ENCODE measurements at regions not wholly inside any gene's neighbourhood (a gene's known extent, or its start where the extent isn't known, plus 50 kb on each side); places are given as distances from the start of the nearest gene placed in this dataset.

DNA sequence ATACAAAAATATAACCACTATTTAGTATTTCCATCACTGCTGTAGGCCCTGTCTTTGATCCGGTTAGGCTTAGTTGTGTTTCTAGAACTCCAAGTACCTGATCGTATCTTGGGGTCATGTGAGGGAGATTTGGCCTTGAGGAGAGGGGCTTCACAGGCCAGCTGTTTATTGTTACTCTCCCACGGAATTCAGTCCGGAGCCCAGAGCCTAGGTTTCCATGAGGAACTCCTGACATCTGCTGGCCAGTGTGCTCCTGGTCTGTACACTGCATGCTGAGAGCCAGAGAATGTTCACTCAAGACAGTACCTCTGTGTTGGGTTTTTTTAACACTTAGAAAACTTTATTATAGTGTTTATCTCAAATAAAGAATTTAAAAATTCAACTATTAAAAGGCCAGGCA is 341.0 kb upstream of the TMEM132C start:
- H3K4me3 ChIP-seq (ENCODE audit: low read depth, low read length) = no peak overlapping the region
- TF ChIP-seq, protein P1, sequence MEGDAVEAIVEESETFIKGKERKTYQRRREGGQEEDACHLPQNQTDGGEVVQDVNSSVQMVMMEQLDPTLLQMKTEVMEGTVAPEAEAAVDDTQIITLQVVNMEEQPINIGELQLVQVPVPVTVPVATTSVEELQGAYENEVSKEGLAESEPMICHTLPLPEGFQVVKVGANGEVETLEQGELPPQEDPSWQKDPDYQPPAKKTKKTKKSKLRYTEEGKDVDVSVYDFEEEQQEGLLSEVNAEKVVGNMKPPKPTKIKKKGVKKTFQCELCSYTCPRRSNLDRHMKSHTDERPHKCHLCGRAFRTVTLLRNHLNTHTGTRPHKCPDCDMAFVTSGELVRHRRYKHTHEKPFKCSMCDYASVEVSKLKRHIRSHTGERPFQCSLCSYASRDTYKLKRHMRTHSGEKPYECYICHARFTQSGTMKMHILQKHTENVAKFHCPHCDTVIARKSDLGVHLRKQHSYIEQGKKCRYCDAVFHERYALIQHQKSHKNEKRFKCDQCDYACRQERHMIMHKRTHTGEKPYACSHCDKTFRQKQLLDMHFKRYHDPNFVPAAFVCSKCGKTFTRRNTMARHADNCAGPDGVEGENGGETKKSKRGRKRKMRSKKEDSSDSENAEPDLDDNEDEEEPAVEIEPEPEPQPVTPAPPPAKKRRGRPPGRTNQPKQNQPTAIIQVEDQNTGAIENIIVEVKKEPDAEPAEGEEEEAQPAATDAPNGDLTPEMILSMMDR (conservative IDR thresholded peaks at IDR 0.05; ENCODE audit: low read depth, low read length) = no peak
- no peak for DNase-seq (ENCODE audit: low read depth)

DNA sequence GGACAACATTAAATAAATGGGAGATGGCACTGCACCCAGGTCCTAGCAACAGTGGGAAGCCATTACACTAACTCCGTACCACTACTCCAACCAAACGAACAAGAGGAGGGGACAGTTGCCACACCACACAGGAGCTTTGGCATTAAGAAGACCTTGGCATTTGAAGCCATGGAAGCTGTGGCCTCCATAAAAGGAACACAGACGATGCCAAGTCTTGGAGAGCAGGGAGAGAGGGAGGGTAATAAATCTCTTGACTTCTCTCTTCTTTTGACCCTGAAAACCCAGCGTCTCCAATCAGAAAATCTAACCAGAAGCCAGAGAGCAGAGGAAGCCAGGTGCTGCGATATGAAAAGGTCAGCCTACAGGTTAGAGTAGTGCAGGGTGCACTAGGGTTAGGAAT is 338.8 kb upstream of the TMEM132C start:
- TF ChIP-seq, protein P1 (conservative IDR thresholded peaks at IDR 0.05; ENCODE audit: low read depth, low read length) = no peak
- DNase-seq (ENCODE audit: low read depth) = no peak
- H3K4me3 ChIP-seq (ENCODE audit: low read depth, low read length) = no peak overlapping the region

DNA sequence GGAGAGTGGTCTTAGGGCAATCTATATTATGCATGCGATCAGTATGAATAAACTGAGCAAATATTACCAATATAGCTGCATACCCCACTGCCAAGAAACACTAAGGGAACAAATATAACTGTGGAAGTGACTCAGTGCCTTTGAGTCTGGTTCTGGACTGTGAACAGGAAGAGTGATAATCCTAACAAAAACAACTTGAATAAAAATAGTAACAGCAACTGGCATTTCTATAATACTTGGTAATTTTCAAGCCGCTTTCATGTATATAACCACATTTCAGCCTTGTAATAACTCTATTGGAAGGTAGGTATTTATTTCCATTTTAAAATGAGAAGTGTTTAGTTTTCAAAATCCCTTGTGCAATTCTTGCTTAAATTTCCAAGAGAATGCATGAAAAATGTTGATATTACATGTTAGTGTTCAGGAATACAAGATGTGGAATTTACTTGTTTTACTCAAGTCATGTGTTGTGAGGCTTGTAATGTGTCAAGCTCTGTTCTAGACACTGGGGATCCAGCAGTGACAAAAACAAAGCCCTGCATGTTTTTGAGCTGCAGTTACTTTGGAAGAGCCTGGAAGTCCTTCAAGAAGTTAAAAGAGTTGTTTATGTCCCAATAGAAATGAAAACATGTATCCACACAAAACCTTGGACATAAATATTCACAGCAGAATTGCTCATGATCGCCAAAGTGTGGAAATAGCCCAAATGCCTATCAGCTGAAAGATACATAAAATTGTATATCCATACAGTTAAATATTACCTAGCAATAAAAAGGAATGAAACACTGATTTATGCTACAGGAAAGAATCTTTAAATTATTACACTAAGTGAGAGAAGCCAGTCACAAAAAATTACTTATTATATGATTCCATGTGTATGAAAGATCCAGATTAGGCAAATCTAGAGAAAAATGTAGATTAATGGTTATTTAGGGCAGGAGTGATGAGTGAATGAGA is 338.1 kb upstream of the TMEM132C start:
- DNase-seq (ENCODE audit: low read depth) = no peak
- no peak overlapping the region for H3K4me3 ChIP-seq (ENCODE audit: low read depth, low read length)
- TF ChIP-seq, protein P1 (conservative IDR thresholded peaks at IDR 0.05; ENCODE audit: low read depth, low read length) = no peak

DNA sequence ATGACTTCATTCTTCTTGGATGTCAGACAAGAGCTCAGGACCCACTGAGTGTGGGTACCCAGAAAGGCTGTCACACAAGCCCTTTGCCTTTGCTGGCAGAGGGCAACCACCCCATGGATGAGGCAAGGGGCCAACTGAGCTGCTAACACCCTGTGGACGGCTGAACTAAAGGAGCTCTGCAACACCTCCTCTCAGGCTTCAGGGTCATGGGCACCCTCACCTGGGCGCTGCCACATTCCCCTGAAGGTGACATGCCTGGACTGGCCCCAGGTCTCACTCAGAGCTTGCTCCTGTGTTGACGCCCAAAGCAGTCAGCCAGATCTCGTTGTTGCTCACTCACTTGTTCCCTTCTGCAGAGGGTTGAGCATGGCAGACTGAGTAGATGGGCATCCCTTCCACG is 336.8 kb upstream of the TMEM132C start:
- TF ChIP-seq, protein P1 (conservative IDR thresholded peaks at IDR 0.05; ENCODE audit: low read depth, low read length) = no peak
- DNase-seq (ENCODE audit: low read depth) = no peak
- H3K4me3 ChIP-seq (ENCODE audit: low read depth, low read length) = no peak overlapping the region

DNA sequence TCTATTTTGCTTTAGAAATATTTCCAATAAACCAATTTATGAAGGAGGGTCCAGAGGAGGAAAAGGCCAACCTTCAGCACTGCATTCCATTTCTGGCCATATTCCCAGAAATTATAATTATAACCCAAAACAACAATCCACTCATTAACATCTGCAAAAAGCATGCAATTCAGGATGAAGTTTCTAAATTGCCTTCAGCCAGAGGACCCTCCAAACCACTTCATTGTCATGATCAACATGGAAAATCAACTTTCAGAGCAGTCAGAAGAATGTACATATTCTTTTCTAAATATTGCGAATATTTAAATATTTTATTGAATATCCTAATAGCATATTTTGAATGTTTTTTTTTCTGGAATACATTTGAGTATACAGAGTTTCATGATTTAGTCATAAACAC is 332.6 kb upstream of the TMEM132C start:
- H3K4me3 ChIP-seq (ENCODE audit: low read depth, low read length) = no peak overlapping the region
- DNase-seq (ENCODE audit: low read depth) = no peak
- TF ChIP-seq, protein P1 (conservative IDR thresholded peaks at IDR 0.05; ENCODE audit: low read depth, low read length) = no peak

DNA sequence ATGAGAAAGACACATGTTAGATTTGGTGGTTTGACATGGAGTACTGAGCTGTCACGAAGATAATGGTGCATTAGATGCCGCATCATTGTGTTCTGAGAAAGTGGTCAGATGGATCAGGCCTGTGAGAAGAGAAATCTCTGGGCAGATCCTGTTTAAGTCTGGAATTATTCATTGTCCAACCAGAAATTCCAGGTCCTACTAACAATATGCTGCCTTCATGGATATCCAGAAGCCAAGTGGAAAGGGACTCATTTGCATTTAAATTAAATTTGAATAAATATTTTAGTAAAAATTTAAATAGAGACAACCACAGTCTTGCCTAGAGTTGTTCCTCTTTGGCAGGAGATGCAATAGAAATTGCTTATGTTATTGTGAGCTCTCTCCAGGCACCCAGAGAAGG is 330.5 kb upstream of the TMEM132C start:
- no peak overlapping the region for H3K4me3 ChIP-seq (ENCODE audit: low read depth, low read length)
- TF ChIP-seq, protein P1 (conservative IDR thresholded peaks at IDR 0.05; ENCODE audit: low read depth, low read length) = no peak
- no peak for DNase-seq (ENCODE audit: low read depth)

DNA sequence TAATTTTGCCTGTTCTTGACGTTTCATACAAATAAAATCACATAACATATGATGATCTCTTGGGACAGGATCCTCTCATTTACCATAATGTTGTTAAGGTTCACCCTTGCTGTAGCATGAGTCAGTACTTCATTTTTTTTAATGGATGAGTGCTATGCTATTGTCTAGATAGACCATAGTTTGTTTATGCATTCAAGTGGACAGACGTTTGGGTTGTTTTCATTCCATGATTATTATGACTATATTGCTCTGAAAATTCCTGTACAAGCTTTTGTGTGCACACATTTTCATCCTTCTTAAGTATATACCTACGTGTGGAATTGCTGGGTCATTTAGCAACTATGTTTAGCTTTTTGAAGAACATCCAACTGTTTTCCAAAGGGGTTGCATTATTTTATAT is 325.6 kb upstream of the TMEM132C start:
- no peak overlapping the region for H3K4me3 ChIP-seq (ENCODE audit: low read depth, low read length)

More for the DNA sequence above, 325.6 kb upstream of the TMEM132C start:
- no peak for DNase-seq (ENCODE audit: low read depth)
- TF ChIP-seq, protein P1 (conservative IDR thresholded peaks at IDR 0.05; ENCODE audit: low read depth, low read length) = no peak
